ENCODE measurements at regions not wholly inside any gene's neighbourhood (a gene's known extent, or its start where the extent isn't known, plus 50 kb on each side); places are given as distances from the start of the nearest gene placed in this dataset.
A peak's percentile ranks its signal among the peaks of the same experiment; 100 is the strongest.

GRCh38 chr10:110437761-110438341 lies 59.9 kb upstream of the DUSP5 start:
- H3K4me1 ChIP-seq = peaks cover 0 to 5% (median 2%) of the 10 kb centered on the region in 9 donors
- no peak for DNase-seq
- no peak for ATAC-seq

GRCh38 chr10:110442746-110443145 lies 55.0 kb upstream of the DUSP5 start:
- Histone ChIP-seq H3K27ac (no peak overlapping the region), H3K9me3 (no peaks in the 10 kb centered on the region)
- intact Hi-C loops (cut with DNase I) = no loop called here

More at GRCh38 chr10:110437761-110438341, 59.9 kb upstream of the DUSP5 start:
- Histone ChIP-seq H3K4me3 (no peak overlapping the region), H3K27me3 (no peaks in the 10 kb centered on the region), H3K27ac (no peak overlapping the region), H3K36me3 (no peaks in the 10 kb centered on the region), H3K9me3 (peaks cover 0 to 5% (median 0%) of the 10 kb centered on the region in 11 donors)
- TF ChIP-seq, protein P1, sequence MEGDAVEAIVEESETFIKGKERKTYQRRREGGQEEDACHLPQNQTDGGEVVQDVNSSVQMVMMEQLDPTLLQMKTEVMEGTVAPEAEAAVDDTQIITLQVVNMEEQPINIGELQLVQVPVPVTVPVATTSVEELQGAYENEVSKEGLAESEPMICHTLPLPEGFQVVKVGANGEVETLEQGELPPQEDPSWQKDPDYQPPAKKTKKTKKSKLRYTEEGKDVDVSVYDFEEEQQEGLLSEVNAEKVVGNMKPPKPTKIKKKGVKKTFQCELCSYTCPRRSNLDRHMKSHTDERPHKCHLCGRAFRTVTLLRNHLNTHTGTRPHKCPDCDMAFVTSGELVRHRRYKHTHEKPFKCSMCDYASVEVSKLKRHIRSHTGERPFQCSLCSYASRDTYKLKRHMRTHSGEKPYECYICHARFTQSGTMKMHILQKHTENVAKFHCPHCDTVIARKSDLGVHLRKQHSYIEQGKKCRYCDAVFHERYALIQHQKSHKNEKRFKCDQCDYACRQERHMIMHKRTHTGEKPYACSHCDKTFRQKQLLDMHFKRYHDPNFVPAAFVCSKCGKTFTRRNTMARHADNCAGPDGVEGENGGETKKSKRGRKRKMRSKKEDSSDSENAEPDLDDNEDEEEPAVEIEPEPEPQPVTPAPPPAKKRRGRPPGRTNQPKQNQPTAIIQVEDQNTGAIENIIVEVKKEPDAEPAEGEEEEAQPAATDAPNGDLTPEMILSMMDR (IDR thresholded peaks at IDR 0.05) = no peak
- 85% methylated on average over 11 of the region's 11 CpGs for WGBS, 2 donors
- intact Hi-C loops (cut with DNase I) = no loop called here

DNA sequence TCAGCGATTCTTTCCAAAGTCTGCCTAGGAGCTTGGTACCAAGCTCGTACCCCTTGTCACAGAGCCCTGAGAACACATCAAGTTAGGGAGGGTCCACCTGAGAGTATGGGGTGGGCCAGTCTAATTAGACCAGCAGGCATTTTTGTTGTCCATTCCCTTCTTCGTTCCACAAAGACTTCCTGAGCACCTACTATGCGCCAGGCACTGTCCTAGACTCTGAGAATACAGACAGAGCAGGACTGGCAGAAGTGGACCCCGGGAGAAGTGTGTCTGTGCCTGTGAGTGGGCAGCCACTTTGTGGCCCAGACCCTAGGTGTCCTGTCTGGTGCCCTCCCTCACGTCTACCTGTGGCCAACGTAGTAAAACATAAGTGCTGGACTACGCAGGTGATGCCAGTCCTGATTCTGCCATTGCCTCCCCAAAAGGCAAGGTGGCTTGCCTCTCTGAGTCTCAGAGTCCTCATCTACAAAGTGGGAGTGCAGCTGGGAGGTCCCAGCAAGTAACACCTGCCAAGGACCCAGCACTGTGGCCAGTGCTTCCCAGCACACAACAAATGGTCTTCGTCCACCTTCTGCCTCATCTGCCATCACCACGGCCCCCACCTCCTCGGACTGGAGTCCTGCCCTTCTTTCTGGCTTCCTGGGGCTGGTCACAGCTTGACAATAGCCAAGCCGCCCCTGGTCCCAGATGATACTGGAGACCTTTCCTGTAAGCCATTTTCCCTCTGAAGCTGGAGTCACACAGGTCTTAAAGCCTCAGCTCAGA lies 54.3 kb upstream of the DUSP5 start:
- H3K9me3 ChIP-seq = no peaks in the 10 kb centered on the region
- H3K36me3 ChIP-seq = no peaks in the 10 kb centered on the region
- H3K27me3 ChIP-seq = no peaks in the 10 kb centered on the region
- no peak for DNase-seq
- intact Hi-C loops (cut with DNase I) = no loop called here
- H3K4me1 ChIP-seq = peaks cover 5 to 32% (median 10%) of the 10 kb centered on the region in 9 donors
- TF ChIP-seq, protein P1 (IDR thresholded peaks at IDR 0.05) = no peak
- ATAC-seq = peak in 4 of 8 donors; percentile 7 to 35 (median 19)
- H3K4me3 ChIP-seq = no peak overlapping the region
- peak overlapping the region in 4 of 10 donors; percentile 21 to 47 (median 32) for H3K27ac ChIP-seq
- WGBS, 2 donors = 77 to 79% methylated on average over 12 of the region's 12 CpGs

More at GRCh38 chr10:110442746-110443145, 55.0 kb upstream of the DUSP5 start:
- ATAC-seq (peak in 1 of 8 donors; percentile 40), DNase-seq (no peak)
- no peaks in the 10 kb centered on the region for H3K27me3 ChIP-seq
- TF ChIP-seq, protein P1 (IDR thresholded peaks at IDR 0.05) = no peak
- 81 to 85% methylated on average over 4 of the region's 4 CpGs for WGBS, 2 donors
- peaks cover 5 to 32% (median 10%) of the 10 kb centered on the region in 9 donors for H3K4me1 ChIP-seq
- no peak overlapping the region for H3K4me3 ChIP-seq
- no peaks in the 10 kb centered on the region for H3K36me3 ChIP-seq

DNA sequence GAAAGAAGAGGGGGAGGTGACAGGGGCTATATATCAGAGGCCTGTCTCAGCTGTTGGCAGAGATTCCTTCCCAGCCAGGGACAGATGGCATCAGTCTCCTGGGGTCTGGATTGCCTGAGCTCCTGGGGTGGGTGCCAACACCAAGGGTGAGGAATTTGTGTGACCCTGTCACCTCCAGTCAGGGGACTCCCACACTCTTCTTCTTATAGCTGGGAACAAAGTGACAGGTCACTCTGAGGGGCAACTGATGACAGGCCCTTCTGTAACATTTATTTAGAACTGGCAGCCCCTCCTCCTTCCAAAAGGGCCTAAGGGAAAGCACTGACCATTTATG lies 53.7 kb upstream of the DUSP5 start:
- peak; percentile 52 to 54 for DNase-seq
- intact Hi-C loops (cut with DNase I) = no loop called here
- H3K4me1 ChIP-seq = peaks cover 5 to 32% (median 10%) of the 10 kb centered on the region in 9 donors
- peak overlapping the region in 4 of 10 donors; percentile 21 to 47 (median 32) for H3K27ac ChIP-seq
- no peaks in the 10 kb centered on the region for H3K27me3 ChIP-seq
- H3K36me3 ChIP-seq = no peaks in the 10 kb centered on the region
- no peak overlapping the region for H3K4me3 ChIP-seq
- ATAC-seq = peak; percentile 63 to 95 (median 78)
- H3K9me3 ChIP-seq = no peaks in the 10 kb centered on the region
- TF ChIP-seq, protein P1 (IDR thresholded peaks at IDR 0.05) = no peak

Measured in heart right ventricle (tissue), 16 donors.